Inflammatory macrophage (primary cell): ENCODE measurements at regions not wholly inside any gene's neighbourhood (a gene's known extent, or its start where the extent isn't known, plus 50 kb on each side); places are given as distances from the start of the nearest gene placed in this dataset.

Source experiments
- DNase-seq, 2 donors: peaks; one replicate each; pipeline ENCODE4 v3.0.0-alpha.2; 2020 to 2022

DNA sequence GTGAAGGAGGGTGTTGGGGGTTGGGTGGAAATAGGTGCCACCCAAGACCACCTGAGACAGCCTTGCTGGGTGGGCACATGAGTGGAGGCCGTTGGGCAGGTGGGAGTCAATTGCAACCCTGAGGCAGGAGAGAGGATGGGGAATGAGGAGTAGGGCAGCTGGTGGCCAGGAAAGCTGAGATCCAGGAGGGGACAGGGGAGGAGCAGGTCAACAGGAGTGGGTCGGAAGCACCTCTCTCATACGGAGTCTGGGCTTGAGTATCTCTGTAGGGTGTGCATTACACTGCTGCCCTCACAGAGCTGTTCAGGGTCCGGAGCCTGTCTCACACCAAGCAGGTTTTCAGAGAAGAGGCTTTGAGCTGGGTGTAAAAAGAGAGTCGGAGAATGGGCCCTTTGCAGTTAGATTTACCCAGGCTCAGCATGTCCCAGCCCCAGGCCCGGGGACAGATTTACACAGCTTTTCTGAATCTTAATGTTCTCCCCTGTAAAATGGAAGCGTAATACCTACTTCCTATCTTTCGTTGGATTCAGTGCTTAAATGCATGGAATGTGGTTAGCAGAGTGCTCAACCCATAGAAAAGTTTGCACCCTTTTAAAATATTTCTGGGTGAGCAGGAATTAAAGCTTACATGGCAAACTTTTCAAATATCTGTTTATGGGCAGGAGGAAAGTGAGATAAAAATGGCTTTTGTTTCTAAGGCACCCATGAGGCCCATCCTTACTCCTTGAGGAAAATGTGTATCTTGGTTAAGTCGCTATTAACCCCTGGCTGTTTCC is 144.0 kb upstream of the MYCN start:
- no peak for DNase-seq

- no peak for DNase-seq
These were observed 143.0 kb upstream of the MYCN start for GRCh38 chr2:15797231-15797938.

DNA sequence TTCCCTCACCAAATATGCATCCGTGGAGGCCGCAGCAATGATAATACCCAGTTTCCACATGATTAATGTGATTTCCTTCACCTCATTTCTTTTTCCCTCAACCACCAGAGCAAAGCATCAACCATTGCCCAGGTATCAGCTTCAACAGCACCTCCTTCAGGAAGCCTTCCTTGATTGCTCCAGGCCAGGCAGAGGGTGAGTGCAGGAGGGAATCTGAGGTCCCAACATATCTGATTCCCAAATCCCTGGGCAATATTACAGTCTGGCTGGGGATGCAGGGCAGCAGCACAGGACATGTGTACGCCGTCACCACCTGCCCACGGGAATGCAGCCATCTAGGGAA is 142.4 kb upstream of the MYCN start:
- DNase-seq: no peak

GRCh38 chr2:15798701-15799431 is 141.5 kb upstream of the MYCN start:
- DNase-seq: no peak

DNA sequence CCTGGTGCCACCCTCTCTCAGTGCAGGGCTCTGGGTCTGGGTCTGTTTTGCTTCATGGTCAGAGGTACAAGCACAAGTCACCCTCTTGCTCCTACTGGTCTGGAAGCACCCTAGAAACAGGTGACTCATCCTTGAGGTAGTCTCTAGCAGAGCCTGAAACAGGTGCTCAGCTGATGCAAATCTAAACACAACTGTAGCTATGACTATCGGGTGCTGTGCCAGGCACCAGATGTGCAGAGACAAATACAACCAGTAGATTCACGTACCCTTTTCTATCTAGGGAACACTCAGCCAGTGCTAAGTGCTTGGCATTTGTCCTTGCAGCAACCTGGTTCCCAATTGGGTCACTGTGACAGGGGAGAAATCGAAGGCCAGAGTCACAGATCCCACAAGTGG is 140.9 kb upstream of the MYCN start:
- DNase-seq: no peak

DNA sequence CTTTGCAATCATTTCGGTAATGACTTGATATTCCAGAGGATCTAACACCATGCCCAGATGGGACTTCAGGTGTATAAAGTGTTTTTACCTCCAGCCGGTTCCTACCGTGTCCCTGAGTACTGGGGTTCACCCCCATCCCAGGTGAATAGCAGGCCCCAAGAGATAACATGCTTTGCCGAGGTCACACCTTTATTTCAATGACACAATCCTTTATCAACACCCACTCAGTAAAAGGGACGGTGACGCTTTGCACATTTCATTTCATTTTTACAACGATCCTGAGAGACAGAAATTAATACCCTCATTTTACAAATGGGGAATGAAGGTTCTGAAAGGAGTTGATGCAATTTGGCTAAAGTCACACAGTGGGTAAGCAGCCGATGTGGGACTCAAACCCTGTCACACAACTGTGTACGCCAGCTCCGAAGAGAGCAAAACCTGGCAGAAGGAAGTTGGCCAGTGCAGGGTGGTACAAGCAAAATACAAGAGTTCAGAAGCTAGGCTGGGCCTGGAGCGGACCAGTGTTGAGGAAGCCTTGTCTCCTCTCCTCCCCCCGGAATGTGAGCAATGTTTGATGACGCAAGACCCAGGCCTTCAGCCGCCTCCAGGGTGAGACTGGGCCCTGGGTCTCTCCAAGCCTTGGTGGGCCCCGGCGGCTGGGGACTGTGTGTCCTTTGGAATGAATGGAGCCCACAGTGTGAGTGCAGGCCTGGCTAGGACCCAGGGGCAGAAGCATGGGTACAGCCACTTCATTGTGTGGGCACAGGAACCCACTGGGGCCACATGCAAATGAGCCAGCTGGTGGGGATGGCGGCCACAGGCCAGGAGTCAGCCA is 139.6 kb upstream of the MYCN start:
- DNase-seq: no peak

DNA sequence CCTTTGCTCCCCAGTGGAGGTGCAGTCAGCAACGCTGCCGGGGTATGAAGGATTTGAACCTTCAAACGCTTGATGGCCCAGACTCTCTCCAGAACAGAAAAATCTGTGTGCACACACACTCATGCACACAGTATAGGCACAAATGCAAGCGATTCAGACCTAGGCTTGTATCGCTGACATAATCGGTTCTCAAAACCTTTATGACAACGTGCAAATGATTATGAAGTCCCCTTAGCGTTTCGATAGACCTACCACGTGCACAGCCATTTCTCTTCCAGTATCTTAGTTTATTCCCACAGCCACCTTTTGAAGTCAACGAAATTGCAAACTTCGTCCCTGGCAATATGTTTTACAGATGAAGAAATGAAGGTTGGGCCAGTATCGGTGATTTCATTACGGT is 138.9 kb upstream of the MYCN start:
- no peak for DNase-seq

DNA sequence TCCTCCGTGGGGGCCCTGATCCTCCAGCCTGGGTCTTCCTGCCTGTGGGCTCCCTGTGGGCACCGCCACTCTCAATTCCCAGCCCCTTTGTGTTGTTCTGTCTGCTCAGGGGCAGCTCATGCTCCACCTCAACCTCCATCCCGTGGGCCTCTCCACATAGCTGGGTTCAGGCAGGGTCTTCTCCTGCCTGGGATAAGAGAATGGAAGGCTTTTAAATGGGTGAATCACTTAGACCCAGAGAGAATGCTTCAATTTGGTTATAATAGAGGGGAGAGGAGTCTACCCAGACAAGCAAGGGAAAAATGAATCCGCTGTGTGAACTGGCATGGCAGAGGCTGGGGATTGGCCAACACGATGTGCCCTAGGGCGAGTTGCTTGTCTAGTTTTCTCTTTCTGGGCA is 138.4 kb upstream of the MYCN start:
- no peak for DNase-seq

DNA sequence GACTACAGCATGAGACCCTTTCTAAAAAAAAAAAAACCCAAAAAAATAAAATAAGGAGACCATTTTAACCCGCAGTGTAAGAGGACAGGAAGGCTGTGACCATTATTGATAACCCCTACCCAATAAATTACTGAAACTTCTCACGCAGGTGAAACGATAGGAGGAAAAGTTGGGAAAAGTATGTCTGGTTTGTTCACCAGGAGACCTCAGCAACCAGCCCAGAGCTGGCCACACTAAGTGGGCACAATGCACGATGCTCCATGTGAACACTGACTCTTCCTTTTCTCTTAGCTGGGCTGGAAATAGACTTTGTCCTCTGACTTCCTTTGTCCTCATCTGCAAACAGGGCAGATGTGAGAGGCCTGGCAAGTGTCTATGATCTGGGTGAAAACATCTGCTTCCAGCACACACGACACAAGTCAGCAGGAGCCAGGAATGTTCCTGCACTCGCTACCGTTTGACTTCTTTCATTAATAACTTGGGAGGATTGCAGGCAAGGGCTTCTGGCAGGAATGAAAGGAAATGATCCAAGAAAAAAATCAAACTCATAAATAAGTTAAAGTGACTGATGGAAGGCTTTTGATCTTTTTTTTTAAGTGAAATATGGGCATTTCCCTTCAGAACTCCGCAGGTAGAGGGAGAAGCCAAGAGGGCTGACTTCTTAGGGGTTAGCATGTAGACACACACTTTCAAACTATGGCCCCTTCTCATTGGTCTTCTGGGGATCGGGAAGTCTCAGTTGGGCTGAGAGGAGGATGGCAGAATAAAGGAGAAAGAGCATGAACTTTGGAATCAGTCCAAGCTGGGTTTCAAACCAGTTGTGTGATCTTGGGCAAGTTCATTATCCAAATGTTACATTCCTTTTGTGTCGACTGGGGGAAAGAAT is 137.4 kb upstream of the MYCN start:
- no peak for DNase-seq

DNA sequence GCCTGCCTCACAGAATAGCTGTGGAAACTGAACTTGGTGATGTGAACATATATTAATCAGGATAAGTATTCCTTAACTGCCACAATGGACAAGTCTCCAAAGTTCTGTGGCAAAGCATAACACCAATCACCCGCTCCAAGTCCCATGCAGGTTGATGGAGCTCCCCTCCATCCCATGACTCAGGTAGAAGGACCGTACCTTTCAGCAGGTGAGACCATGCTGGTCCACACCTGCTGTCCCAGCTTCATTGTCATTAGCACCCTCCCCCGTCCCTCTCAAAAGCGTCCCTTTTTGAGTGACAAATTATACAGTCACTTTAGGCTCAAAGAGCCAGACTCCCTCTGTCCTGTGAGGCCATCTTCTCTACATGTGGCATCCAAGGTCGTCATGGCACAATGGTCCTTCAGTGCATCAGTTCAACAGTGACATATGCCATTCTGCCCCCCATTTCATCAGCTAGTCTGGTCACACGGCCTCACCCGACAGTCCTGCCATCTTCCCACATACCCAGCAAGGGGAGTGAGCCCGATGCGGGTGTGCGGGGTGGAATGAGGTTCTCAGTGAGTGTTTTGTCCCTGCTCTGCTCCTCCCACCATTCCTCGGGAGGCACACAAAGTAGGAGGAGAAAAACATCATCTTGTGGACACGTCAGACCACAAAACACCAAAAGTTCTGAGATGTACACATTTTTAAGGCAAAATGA is 136.7 kb upstream of the MYCN start:
- DNase-seq: no peak

GRCh38 chr2:15804246-15804619 is 136.1 kb upstream of the MYCN start:
- no peak for DNase-seq

GRCh38 chr2:15804691-15805090 is 135.7 kb upstream of the MYCN start:
- no peak for DNase-seq

DNA sequence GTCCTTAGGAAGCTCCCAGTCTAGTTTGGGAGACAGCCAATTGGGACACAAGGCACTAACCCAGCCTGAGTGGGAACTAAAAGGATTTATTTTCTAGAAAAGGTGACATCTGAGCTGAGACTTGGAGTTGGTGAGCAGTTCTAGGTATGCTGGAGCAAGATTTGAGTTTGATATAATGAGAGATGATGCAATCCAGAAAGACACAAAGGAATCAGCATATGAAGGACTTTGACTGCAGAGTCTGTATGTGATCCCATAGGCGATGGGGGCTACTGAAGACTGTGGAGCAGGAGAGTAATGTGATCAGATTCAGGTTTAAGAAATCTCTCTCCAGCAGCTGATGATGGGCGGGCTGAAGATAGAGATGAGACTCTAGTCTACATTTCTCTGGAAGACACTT is 135.1 kb upstream of the MYCN start:
- no peak for DNase-seq

DNA sequence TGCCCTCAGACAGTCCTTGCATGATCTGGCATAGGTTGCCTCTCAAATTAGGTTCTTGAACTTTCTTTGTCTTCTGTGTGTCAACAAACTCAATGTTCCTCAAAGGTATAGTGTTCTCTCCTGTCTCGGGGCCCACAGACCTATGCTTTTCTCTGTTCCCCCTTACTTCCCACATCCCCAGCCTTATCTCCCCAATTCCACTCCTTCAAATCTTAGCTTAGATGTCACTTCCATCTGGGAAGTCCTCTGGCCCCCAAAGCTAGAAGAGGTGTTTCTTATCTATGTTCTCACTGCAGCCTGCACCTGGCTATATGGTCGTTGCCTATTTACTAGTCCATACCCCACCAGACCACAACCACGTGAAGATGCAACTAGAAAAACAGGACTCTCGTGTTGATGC is 134.6 kb upstream of the MYCN start:
- DNase-seq: no peak

- no peak for DNase-seq
These were observed 133.4 kb upstream of the MYCN start for GRCh38 chr2:15806801-15807417.

- DNase-seq: no peak
These were observed 132.7 kb upstream of the MYCN start for GRCh38 chr2:15807418-15808203.

- DNase-seq: no peak
These were observed 132.0 kb upstream of the MYCN start for GRCh38 chr2:15808204-15808910.

GRCh38 chr2:15808944-15809343 is 131.4 kb upstream of the MYCN start:
- no peak for DNase-seq

DNA sequence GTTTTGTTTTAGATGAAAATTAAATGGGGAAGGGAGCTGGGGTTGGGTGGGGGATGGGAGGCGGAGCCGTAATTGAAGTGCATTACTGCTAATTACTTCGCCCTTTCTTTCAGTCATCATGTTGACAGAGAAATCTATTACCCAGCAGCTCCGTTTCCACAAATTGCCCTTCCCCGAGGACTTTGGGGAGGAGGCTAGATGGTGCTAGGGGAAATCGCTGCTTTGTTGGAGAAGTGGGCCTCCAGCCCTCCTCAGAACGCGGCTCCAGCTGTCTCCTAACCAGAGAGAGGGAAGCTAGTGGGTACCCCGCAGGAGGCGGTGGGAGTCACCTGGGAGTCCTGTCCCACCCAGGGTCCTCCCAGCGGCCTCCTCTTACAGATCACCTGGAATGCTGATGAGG is 130.9 kb upstream of the MYCN start:
- no peak for DNase-seq
